ENCODE measurements at regions not wholly inside any gene's neighbourhood (a gene's known extent, or its start where the extent isn't known, plus 50 kb on each side); places are given as distances from the start of the nearest gene placed in this dataset.

GRCh38 chr5:174159327-174160114 lies 114.0 kb downstream of the NSG2 start:
- DNase-seq (ENCODE audit: low read depth), result peak; percentile 16

DNA sequence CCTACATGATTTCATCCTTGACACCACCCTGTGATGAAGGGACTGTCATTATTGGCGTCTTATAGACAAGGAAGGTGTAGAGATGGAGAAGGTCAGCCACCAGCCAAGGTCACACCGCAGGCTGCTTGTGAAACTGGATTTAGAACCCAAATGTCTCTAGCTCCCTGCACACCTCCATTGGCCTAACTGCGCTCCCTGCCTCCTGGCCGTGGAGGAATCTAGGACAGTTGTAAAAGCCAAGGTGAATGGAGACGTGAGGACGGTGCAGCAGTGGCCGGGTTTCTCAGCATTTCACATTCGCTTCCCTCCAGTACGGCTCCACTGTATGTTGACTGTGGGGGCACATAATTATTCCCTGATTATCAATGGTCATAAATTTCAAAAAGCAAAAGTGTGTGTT lies 119.9 kb downstream of the NSG2 start:
- DNase-seq (ENCODE audit: low read depth), result no peak

DNA sequence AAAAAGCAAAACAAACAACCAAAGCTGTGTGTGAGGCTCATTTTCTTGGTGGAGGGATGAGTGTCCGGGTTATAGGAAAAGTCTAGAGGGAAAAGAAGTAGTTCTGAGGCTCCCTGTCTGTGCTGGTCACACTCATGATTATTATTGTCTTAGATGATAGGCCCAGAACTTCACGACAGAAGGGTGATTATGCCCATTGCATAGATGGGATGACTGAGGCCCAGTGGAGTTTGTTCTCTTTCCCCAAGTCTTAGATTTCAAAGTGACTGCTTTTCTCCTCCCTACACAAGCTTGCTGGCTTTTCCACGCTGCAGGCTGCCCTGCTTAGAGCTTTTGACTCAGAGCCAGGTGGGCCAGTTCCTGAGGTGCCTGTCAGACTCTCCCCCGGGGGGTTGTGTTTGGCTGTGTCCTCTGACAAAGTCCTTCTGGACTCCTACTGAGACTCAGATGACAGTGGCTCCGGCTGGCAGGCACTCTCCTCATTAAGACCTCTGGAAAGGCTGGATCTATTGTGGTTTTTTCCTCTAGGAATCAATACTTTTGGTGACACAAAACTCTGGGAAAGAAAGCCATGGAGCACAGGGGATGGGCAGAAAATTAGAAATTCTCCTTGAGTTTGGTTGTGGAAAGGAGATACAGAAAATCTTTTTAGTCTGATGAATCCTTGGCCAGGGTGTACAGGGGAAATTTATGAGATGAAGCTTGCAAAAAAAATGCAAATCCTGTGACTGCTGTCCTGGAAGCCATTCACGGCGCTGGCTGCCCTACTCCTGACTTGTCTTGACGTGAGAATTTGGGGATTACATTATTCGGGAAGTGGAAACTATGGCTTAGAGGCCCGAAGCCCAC lies 120.9 kb downstream of the NSG2 start:
- DNase-seq (ENCODE audit: low read depth), result no peak

DNA sequence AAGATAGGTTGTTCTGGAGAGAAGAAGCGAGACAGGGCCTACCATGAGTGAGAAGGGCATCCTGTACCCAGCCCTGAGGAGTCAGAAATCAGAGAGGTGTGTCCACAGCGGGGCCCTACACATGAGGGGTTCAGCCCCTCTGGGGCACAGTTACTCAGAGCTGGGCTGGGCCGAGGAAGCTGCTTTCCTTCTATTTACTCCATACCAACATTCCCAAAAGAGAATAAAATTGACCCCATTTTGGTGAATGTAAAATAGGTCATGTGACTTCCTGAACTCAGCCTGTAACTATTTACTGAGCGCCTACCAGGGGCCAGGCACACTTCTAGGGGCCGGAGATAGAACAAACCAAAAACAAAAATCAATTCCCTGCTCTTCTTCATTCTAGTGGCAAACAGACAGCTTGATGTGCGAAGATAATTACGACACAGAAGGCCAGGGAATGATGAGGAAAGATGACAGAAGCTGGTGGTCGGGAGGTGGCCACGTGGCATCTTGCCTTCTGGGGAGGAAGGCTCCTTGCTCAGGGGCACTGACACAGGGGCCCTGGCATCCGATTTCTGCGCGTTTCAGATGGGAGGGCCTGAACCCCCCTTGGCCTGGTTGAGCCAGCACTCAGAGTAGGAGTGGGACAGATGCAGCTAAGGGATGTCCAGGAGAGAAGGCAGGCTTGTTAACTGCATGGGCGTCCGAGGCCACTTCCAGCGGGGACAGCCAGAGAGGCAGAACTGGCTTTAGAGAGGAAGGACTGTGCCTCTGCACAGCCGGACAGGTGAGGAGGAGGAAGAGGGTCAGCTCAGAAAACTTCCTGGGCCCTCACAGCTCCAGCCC lies 121.8 kb downstream of the NSG2 start:
- no peak for DNase-seq (ENCODE audit: low read depth)

DNA sequence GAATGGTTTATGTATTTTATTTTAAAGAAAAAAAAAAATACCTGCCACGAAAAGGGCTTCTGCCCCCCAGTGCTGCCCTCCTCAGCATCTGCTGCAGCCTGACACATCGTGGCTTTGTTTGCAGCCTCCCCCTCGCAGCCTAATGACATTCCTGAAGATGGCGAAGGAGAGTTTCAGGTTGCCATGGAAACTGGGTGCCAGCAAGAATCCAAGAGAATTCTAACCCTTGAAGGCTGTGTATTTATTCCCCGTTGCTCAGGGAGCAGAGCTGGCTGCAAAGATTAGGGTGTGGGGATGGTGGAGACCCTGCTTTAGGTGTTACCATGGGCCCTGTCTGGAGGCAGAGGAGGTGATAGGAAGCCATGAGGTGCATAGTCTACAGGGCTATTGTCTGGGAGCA lies 126.6 kb downstream of the NSG2 start:
- DNase-seq (ENCODE audit: low read depth), result no peak

DNA sequence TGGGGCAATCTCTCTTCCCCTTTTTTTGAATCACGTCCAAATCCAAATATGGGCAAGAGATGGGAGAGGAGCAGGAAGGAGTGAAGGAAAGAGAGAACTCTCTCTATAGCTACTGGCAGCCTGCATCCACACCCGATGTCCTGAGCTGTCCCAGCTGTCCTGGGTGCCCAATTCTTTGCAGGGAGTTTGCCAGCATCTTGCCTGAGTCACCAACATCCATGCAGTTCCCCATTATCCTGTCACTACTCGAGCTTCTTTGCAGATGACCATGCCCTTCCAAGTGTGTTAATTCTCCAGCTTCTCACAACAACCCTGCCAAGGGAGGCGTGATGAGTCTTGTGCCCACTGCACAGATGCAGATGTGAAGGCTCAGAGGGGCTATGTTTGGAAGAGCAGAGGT lies 127.1 kb downstream of the NSG2 start:
- DNase-seq (ENCODE audit: low read depth), result no peak

DNA sequence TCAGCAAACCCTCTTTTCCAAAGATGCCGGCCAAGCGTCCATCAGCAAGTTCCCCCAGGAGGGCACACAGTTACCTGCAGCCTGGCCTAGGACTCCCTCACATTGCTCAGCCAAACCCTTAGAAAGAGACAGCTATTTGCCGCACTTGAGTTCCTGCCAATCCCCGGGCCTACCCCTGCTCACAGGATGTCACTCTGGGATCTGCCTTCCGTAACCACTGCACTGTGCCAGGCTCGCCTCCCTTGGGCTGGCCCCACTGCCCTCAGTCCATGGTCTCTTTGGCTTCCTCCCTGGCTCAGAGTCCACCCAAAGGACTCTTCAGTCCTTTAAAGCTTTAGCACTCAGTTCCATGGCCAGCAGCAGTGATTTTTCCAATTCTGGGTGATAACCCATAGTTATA lies 128.3 kb downstream of the NSG2 start:
- DNase-seq (ENCODE audit: low read depth), result no peak

GRCh38 chr5:174175716-174176268 lies 130.3 kb downstream of the NSG2 start:
- DNase-seq (ENCODE audit: low read depth), result no peak

- no peak for DNase-seq (ENCODE audit: low read depth)
Observed at GRCh38 chr5:174176511-174176910, 131.0 kb downstream of the NSG2 start.

GRCh38 chr5:174177531-174177930 lies 132.0 kb downstream of the NSG2 start:
- DNase-seq (ENCODE audit: low read depth), result no peak

DNA sequence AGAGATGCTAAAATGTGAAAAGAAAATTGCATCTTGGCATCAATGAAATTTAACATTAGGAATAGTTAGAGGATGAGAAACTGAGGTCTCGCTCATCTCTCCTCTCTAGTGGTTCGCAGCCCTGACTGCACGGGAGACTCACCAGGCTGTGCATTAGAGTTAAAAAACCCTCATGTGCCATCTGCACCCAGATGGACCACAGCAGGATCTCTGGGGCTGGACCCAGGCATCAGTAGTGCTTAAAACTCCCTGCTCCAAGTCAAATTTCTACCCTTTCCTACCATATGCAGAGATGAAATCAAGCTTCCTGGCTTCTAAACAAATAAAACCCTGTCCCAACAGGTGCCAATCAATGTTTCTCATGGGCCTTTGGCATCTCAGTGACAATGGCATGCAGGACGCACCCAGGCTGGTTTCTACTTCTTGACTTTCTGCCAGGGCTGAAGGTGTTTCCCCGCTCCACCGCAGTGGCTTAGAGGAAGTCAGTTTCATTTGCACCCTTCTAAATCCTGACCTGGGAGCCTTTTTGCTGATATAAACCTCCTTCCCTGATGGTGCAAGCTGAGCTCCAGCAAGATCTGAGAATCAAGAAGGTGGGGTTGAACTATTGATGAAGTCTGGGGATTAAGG lies 132.6 kb downstream of the NSG2 start:
- DNase-seq (ENCODE audit: low read depth), result no peak

DNA sequence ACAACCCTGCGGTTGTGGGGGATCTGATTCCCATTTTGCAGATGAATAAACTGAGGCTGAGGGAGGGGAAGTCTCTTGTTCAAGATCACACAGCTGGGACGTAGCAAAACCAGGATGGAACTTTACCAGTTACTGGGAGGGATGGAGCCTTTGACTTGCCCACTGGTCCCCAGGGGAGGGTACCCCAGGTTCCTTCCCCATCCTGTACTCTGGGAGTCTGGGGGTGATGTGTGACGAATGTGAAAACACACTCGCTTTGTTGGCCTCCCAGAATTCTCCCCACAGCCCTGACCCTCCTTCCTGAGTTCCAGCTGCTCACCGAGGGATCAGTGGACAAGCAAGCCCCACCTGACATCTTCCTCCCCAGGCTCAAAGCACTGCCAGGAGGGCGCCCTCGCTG lies 135.1 kb downstream of the NSG2 start:
- DNase-seq (ENCODE audit: low read depth), result no peak

GRCh38 chr5:174182111-174182510 lies 136.6 kb downstream of the NSG2 start:
- no peak for DNase-seq (ENCODE audit: low read depth)

DNA sequence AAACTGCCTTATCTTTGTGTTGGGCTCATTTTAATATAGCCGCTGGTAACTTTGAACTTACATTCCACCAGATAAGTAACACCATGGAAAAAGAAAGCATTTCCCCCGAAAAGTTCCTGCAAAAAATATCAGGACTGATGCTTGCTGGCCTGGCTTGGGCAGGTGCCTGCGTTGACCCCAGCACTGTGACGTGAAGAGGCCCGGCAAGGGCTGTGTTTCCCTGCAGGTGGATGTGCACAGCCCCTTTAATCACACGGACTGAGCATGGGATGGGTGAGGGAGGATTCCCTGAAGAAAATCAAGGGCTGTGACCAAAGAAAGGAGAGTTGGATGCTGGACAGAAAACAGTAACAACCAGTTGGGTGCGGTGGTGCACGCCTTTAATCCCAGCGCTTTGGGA lies 138.2 kb downstream of the NSG2 start:
- no peak for DNase-seq (ENCODE audit: low read depth)

GRCh38 chr5:174185506-174185905 lies 140.0 kb downstream of the NSG2 start:
- no peak for DNase-seq (ENCODE audit: low read depth)

DNA sequence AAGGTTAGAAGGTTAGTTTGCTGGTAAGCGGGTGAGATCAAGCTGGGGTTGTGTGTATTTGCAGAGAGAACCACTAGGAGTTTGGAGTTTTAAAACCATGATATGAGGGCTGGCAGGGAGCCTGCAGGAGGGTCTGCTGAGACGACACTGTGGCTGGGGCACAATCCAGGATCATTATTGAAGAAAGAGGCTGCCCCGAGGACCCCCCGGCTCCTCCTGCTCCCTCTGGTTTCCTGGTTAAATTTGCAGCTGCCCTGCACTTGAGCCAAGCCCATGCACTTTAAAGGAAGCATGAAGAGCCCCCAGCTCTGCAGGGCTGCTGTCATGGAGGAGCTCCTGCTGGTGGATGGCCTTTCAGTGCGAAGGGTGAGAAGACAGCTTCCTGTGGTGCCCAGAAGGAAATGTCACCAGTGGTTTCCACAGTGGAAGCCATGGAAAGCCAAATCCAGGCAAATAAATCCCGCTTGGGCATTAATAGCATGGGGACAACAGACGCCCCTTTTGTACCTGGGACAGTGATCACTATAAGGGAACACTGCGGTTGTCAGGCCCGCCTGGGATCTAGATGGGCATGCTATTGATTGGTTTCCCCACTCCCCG lies 140.7 kb downstream of the NSG2 start:
- no peak for DNase-seq (ENCODE audit: low read depth)

GRCh38 chr5:174187001-174187400 lies 141.5 kb downstream of the NSG2 start:
- DNase-seq (ENCODE audit: low read depth), result no peak

DNA sequence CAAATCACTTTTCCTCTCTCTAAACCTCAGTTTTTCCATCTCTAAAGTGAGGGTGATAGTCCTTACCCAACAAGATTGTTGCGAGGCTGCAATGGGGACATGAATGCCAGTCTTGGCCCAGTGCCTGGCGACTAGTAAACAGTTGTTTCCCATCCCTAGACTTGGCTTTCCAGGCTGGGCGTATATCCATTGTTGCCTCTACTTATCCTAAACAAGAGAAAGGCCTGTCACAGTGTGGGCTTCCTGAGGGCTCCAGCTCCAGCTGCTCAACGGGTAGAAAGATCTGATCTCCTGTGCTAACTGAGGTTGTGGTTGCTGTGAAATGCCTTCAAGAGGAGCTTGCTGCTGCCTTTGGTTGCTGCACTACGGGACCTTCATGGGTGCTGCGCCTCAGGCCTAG lies 142.0 kb downstream of the NSG2 start:
- DNase-seq (ENCODE audit: low read depth), result no peak

GRCh38 chr5:174188295-174188694 lies 142.8 kb downstream of the NSG2 start:
- no peak for DNase-seq (ENCODE audit: low read depth)

DNA sequence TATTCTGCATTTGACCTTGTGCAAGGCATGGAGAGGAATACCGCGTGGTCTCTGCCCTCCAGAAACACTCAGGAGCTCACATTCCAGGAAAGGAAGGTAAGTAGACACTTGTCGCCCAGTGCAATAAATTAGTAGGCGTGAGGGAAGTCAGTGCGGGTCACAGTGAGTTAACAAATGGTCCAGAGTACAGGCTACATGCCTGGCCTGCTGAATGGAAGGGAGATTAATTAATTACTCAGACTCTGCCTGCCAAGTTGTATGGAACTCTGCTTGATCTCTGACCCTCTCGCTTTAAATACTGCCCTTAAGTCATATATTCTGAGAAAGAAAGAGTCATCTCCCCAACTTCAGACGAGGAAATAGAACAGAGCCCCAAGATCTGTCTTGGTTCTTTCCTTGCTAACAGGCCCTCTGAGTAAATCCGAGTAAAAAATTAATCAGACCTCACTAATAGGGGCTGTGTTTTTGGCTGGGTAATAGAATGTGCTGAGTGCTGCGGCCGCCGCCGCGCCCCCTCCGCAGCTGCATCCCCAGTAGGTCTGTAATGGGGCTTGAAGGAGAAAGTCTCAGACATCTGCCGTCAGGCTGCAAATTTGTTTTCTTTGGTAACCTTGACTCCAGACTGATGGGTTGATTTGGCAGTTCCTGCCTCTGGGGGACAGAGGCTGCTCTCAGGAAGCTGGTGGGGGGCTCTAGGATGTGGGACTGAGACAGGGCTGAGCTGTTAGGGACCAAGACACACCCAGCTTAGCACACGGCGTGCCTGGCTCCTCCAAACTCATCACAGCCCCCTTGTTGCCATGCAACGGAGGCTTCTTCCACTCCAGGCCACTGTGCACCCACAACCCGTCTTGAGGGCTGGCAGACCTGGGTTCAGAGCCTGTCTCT lies 144.4 kb downstream of the NSG2 start:
- DNase-seq (ENCODE audit: low read depth), result no peak
